GM23248 (cell line): ENCODE measurements at regions not wholly inside any gene's neighbourhood (a gene's known extent, or its start where the extent isn't known, plus 50 kb on each side); places are given as distances from the start of the nearest gene placed in this dataset.

ENCODE experiments used
- EZH2 ChIP-seq: fragments of 200-600 bp; sonication (generic); IDR thresholded peaks from 2 replicates; pipeline ENCODE4 v1.6.1; 2018; ENCODE audit warnings: antibody characterized with exemption, mild to moderate bottlenecking; ENCODE audit not compliant: insufficient read depth, poor library complexity, severe bottlenecking
- EZH2phosphoT487 ChIP-seq: fragments of 200-600 bp; sonication (generic); IDR thresholded peaks from 2 replicates; pipeline ENCODE4 v1.6.1; 2018; ENCODE audit warnings: antibody characterized with exemption, moderate library complexity, mild to moderate bottlenecking, low read depth; ENCODE audit not compliant: insufficient read depth

- TF ChIP-seq EZH2 (no peak), EZH2phosphoT487 (no peak)
Observed at GRCh38 chr2:153115141-153115540, 363.4 kb downstream of the RPRM start.
